ENCODE measurements at regions not wholly inside any gene's neighbourhood (a gene's known extent, or its start where the extent isn't known, plus 50 kb on each side); places are given as distances from the start of the nearest gene placed in this dataset.

DNA sequence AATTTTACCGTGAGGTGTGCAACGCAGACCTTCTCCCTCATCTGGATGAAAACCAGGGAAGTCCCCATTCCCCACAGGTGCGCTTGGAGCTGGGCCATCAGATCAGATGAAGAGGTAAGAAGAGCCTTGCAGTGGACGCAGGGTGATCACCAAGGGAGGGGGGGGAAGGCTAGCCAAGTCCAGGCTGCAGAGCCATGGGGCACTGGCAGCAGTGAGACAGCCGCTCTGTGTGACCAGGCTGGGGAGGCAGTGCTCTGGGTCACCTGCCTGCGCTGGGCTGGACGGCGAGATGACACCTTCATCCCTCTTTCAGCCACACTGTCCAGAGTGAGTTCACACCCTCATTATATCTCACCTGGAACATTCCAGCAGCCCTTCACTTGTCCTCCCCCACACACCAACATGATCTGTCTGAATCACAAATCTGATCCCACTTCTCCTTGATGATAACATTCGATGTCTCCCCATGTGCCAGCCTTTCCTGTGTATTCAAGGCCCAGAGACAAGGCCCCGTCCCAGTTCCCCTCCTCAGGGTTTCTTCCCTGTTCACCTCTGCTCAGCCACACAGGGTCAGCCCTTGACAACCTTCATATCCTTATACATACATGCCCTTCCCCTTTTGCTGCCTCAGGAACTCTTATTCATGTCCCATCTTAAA is 65.9 kb upstream of the VASH1 start (continued):
- TF ChIP-seq, protein P1, sequence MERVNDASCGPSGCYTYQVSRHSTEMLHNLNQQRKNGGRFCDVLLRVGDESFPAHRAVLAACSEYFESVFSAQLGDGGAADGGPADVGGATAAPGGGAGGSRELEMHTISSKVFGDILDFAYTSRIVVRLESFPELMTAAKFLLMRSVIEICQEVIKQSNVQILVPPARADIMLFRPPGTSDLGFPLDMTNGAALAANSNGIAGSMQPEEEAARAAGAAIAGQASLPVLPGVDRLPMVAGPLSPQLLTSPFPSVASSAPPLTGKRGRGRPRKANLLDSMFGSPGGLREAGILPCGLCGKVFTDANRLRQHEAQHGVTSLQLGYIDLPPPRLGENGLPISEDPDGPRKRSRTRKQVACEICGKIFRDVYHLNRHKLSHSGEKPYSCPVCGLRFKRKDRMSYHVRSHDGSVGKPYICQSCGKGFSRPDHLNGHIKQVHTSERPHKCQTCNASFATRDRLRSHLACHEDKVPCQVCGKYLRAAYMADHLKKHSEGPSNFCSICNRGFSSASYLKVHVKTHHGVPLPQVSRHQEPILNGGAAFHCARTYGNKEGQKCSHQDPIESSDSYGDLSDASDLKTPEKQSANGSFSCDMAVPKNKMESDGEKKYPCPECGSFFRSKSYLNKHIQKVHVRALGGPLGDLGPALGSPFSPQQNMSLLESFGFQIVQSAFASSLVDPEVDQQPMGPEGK (CRISPR knock-in tag; IDR thresholded peaks at IDR 0.05; ENCODE audit: borderline replicate concordance): no peak
- TF ChIP-seq TOX (CRISPR knock-in tag; IDR thresholded peaks at IDR 0.05; ENCODE audit: borderline replicate concordance) (no peak), PPARA (CRISPR knock-in tag; IDR thresholded peaks at IDR 0.05; ENCODE audit: borderline replicate concordance) (no peak), ARNTL (CRISPR knock-in tag; IDR thresholded peaks at IDR 0.05; ENCODE audit: borderline replicate concordance, low read depth) (no peak)

DNA sequence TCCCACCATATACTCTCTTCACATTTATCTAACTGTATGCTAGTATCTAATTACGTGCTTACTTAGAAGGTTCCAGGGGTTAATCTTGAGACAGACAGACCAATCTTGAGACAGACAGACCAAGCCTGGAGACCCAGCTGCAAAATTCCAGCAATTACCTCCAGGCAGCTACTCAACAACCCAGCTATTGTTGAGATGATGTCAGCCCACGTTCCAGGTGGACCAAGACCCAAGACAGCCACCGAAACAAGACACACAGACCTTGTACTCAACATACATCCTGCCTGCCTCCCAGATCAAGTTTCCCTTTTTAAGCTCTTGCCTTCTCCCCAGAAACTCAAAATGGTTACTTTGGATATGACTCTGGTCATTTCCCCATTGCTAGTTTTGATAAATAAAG is 64.9 kb upstream of the VASH1 start:
- no peak for ATAC-seq
- TF ChIP-seq, protein P2, sequence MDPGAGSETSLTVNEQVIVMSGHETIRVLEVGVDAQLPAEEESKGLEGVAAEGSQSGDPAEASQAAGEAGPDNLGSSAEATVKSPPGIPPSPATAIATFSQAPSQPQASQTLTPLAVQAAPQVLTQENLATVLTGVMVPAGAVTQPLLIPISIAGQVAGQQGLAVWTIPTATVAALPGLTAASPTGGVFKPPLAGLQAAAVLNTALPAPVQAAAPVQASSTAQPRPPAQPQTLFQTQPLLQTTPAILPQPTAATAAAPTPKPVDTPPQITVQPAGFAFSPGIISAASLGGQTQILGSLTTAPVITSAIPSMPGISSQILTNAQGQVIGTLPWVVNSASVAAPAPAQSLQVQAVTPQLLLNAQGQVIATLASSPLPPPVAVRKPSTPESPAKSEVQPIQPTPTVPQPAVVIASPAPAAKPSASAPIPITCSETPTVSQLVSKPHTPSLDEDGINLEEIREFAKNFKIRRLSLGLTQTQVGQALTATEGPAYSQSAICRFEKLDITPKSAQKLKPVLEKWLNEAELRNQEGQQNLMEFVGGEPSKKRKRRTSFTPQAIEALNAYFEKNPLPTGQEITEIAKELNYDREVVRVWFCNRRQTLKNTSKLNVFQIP (CRISPR knock-in tag; IDR thresholded peaks at IDR 0.05; ENCODE audit: borderline replicate concordance, low read depth): no peak
- TF ChIP-seq, protein P3, sequence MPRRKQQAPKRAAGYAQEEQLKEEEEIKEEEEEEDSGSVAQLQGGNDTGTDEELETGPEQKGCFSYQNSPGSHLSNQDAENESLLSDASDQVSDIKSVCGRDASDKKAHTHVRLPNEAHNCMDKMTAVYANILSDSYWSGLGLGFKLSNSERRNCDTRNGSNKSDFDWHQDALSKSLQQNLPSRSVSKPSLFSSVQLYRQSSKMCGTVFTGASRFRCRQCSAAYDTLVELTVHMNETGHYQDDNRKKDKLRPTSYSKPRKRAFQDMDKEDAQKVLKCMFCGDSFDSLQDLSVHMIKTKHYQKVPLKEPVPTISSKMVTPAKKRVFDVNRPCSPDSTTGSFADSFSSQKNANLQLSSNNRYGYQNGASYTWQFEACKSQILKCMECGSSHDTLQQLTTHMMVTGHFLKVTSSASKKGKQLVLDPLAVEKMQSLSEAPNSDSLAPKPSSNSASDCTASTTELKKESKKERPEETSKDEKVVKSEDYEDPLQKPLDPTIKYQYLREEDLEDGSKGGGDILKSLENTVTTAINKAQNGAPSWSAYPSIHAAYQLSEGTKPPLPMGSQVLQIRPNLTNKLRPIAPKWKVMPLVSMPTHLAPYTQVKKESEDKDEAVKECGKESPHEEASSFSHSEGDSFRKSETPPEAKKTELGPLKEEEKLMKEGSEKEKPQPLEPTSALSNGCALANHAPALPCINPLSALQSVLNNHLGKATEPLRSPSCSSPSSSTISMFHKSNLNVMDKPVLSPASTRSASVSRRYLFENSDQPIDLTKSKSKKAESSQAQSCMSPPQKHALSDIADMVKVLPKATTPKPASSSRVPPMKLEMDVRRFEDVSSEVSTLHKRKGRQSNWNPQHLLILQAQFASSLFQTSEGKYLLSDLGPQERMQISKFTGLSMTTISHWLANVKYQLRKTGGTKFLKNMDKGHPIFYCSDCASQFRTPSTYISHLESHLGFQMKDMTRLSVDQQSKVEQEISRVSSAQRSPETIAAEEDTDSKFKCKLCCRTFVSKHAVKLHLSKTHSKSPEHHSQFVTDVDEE (CRISPR knock-in tag; IDR thresholded peaks at IDR 0.05): no peak
- TF ChIP-seq PPARA (CRISPR knock-in tag; IDR thresholded peaks at IDR 0.05; ENCODE audit: borderline replicate concordance) (no peak), ISL1 (CRISPR knock-in tag; IDR thresholded peaks at IDR 0.05) (no peak), SNAI2 (CRISPR knock-in tag; IDR thresholded peaks at IDR 0.05) (no peak), ZFP3 (CRISPR knock-in tag; IDR thresholded peaks at IDR 0.05) (no peak), ZNF70 (CRISPR knock-in tag; IDR thresholded peaks at IDR 0.05) (no peak)
- TF ChIP-seq, protein P4, sequence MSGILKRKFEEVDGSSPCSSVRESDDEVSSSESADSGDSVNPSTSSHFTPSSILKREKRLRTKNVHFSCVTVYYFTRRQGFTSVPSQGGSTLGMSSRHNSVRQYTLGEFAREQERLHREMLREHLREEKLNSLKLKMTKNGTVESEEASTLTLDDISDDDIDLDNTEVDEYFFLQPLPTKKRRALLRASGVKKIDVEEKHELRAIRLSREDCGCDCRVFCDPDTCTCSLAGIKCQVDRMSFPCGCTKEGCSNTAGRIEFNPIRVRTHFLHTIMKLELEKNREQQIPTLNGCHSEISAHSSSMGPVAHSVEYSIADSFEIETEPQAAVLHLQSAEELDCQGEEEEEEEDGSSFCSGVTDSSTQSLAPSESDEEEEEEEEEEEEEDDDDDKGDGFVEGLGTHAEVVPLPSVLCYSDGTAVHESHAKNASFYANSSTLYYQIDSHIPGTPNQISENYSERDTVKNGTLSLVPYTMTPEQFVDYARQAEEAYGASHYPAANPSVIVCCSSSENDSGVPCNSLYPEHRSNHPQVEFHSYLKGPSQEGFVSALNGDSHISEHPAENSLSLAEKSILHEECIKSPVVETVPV (CRISPR knock-in tag; IDR thresholded peaks at IDR 0.05): no peak

DNA sequence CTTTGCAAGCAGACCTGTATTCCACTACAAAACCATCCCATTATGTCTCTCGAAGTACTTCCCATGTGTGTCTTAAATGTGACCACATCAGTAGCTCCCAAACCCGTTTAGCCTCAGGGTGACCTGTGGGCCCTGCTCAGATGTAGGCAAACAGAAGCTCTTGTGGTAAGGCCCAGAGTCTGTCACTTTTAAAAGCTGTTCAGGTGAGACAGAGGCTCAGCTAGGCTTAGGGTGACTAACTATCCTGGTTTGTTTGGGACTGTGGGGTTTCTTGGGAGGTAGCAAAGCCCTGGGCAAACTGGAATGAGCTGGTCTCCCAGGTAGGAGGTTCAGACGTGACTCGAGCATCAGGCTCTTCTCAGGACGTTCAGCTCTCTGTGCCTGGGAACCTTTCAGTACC is 64.5 kb upstream of the VASH1 start:
- no peak for ATAC-seq

DNA sequence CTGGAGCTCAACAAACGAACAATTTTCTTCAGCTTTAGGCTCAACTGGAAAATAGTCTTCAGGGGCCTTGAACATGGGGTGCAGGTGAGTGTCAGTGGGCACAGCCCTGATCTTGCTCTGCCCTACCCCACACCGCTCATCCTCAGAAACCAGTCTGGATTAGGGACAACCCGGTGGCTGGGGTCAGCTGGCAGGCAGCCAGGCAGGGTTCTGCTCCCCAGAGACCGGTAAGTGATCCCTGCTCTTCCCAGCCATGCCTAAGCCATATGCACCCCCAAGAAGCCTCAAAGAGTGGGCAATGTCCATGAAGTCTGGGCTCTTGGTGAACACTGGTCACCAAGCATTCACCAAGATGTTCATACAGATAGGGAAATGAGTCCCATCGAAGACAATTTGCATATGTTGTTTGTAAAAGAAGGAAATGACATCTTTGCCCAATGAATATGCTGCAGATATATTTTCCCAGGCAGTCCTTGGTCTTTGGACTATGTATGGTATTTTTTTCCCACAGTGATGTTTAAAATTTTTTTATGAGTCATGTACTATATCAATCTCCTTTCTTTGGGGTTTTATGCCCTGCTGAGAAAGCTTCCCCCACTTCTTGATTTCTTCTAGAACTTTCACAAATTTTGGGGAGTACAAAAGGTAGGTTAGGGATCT is 63.9 kb upstream of the VASH1 start:
- ATAC-seq: no peak
- TF ChIP-seq RARB (CRISPR knock-in tag; IDR thresholded peaks at IDR 0.05): no peak
- no peak for TF ChIP-seq PPARA (CRISPR knock-in tag; IDR thresholded peaks at IDR 0.05; ENCODE audit: borderline replicate concordance)
- no peak for TF ChIP-seq ISL1 (CRISPR knock-in tag; IDR thresholded peaks at IDR 0.05)
- TF ChIP-seq ZFP30 (CRISPR knock-in tag; IDR thresholded peaks at IDR 0.05): no peak
- no peak for TF ChIP-seq ESRRG (CRISPR knock-in tag; IDR thresholded peaks at IDR 0.05)
- no peak for TF ChIP-seq OSR1 (CRISPR knock-in tag; IDR thresholded peaks at IDR 0.05)
- TF ChIP-seq, protein P3 (CRISPR knock-in tag; IDR thresholded peaks at IDR 0.05): no peak
- TF ChIP-seq ZC3H10 (CRISPR knock-in tag; IDR thresholded peaks at IDR 0.05): no peak
- no peak for TF ChIP-seq ZNF70 (CRISPR knock-in tag; IDR thresholded peaks at IDR 0.05)
- TF ChIP-seq SNAI2 (CRISPR knock-in tag; IDR thresholded peaks at IDR 0.05): no peak
- TF ChIP-seq ZNF565 (CRISPR knock-in tag; conservative IDR thresholded peaks at IDR 0.05; ENCODE audit: low read depth): no peak

More for the DNA sequence above, 64.5 kb upstream of the VASH1 start:
- TF ChIP-seq, protein P5, sequence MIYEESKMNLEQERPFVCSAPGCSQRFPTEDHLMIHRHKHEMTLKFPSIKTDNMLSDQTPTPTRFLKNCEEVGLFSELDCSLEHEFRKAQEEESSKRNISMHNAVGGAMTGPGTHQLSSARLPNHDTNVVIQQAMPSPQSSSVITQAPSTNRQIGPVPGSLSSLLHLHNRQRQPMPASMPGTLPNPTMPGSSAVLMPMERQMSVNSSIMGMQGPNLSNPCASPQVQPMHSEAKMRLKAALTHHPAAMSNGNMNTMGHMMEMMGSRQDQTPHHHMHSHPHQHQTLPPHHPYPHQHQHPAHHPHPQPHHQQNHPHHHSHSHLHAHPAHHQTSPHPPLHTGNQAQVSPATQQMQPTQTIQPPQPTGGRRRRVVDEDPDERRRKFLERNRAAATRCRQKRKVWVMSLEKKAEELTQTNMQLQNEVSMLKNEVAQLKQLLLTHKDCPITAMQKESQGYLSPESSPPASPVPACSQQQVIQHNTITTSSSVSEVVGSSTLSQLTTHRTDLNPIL (CRISPR knock-in tag; IDR thresholded peaks at IDR 0.05; ENCODE audit: low read depth): no peak
- no peak for TF ChIP-seq ZFP3 (CRISPR knock-in tag; IDR thresholded peaks at IDR 0.05)
